ENCODE measurements at regions not wholly inside any gene's neighbourhood (a gene's known extent, or its start where the extent isn't known, plus 50 kb on each side); places are given as distances from the start of the nearest gene placed in this dataset.

- Mint-ChIP-seq H3K36me3 (no peaks in the 10 kb centered on the region), H3K4me1 (no peaks in the 10 kb centered on the region), H3K27ac (no peak overlapping the region), H3K27me3 (ENCODE audit: insufficient read depth, low read depth) (peaks cover under 1% of the 10 kb centered on the region), H3K4me3 (no peak overlapping the region), H3K9me3 (no peaks in the 10 kb centered on the region)
- no peak overlapping the region for H2AFZ ChIP-seq (replicated peaks)
- DNase-seq (ENCODE audit: low spot score): no peak
- H3F3A ChIP-seq (ENCODE audit: low read depth): no peaks in the 10 kb centered on the region
- no peak overlapping the region for H3K9ac ChIP-seq
- no peaks in the 10 kb centered on the region for H3K9me3 ChIP-seq (ENCODE audit: low read depth)
- TF ChIP-seq EZH2 (IDR thresholded peaks at IDR 0.05): no peak
- TF ChIP-seq EZH2phosphoT487 (IDR thresholded peaks at IDR 0.05): no peak
- TF ChIP-seq, protein P1, sequence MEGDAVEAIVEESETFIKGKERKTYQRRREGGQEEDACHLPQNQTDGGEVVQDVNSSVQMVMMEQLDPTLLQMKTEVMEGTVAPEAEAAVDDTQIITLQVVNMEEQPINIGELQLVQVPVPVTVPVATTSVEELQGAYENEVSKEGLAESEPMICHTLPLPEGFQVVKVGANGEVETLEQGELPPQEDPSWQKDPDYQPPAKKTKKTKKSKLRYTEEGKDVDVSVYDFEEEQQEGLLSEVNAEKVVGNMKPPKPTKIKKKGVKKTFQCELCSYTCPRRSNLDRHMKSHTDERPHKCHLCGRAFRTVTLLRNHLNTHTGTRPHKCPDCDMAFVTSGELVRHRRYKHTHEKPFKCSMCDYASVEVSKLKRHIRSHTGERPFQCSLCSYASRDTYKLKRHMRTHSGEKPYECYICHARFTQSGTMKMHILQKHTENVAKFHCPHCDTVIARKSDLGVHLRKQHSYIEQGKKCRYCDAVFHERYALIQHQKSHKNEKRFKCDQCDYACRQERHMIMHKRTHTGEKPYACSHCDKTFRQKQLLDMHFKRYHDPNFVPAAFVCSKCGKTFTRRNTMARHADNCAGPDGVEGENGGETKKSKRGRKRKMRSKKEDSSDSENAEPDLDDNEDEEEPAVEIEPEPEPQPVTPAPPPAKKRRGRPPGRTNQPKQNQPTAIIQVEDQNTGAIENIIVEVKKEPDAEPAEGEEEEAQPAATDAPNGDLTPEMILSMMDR (IDR thresholded peaks at IDR 0.05): no peak
- no peaks in the 10 kb centered on the region for H3K4me1 ChIP-seq
- H3K4me2 ChIP-seq: no peak overlapping the region
- no peaks in the 10 kb centered on the region for H4K20me1 ChIP-seq (ENCODE audit: low read depth)
- H3K27ac ChIP-seq: no peak overlapping the region
- no peaks in the 10 kb centered on the region for H3K36me3 ChIP-seq
- H3K4me3 ChIP-seq: no peak overlapping the region
- no peaks in the 10 kb centered on the region for H3K79me2 ChIP-seq (ENCODE audit: low read depth)
- H3K27me3 ChIP-seq: no peaks in the 10 kb centered on the region
Observed at GRCh38 chr18:41763361-41763760, 191.7 kb upstream of the PIK3C3 start.

- Mint-ChIP-seq H3K4me1 (no peaks in the 10 kb centered on the region), H3K9me3 (no peaks in the 10 kb centered on the region), H3K27ac (no peak overlapping the region), H3K27me3 (ENCODE audit: insufficient read depth, low read depth) (no peaks in the 10 kb centered on the region), H3K4me3 (no peak overlapping the region), H3K36me3 (no peaks in the 10 kb centered on the region)
- Histone ChIP-seq H3K27ac (no peak overlapping the region), H2AFZ (replicated peaks) (no peak overlapping the region), H3K4me2 (no peak overlapping the region), H3K27me3 (no peaks in the 10 kb centered on the region), H3K79me2 (ENCODE audit: low read depth) (no peaks in the 10 kb centered on the region), H3K9me3 (ENCODE audit: low read depth) (no peaks in the 10 kb centered on the region), H3F3A (ENCODE audit: low read depth) (no peaks in the 10 kb centered on the region), H3K9ac (no peak overlapping the region), H3K36me3 (no peaks in the 10 kb centered on the region), H3K4me1 (peaks cover 2% of the 10 kb centered on the region), H3K4me3 (no peak overlapping the region), H4K20me1 (ENCODE audit: low read depth) (no peaks in the 10 kb centered on the region)
- no peak for DNase-seq (ENCODE audit: low spot score)
- TF ChIP-seq EZH2phosphoT487 (IDR thresholded peaks at IDR 0.05) (no peak), EZH2 (IDR thresholded peaks at IDR 0.05) (no peak)
- TF ChIP-seq, protein P1 (IDR thresholded peaks at IDR 0.05): no peak
Observed at GRCh38 chr18:41761333-41762018, 193.6 kb upstream of the PIK3C3 start.

DNA sequence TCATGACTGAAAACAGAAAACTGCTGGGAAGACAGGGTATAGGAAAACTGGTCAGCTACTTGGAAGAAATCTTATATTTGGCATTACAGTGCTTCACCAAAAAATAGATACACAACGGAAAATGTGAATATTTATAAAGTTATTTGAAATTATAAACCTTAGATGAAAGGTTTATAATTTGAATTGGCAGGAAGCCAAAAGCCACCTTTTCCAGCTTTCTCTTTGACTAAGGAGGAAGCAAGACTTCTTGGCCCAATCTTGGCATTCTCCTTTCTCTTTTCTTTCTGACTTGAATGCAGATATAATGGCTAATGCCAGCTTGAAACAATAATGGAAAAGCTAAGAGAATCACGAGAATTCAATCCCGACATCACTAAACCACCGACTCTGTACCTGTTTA is 196.5 kb upstream of the PIK3C3 start:
- no peaks in the 10 kb centered on the region for H3K4me1 Mint-ChIP-seq
- H3K36me3 ChIP-seq: no peaks in the 10 kb centered on the region
- TF ChIP-seq EZH2 (IDR thresholded peaks at IDR 0.05) (no peak), EZH2phosphoT487 (IDR thresholded peaks at IDR 0.05) (no peak)
- H3K79me2 ChIP-seq (ENCODE audit: low read depth): no peaks in the 10 kb centered on the region
- no peaks in the 10 kb centered on the region for H3K9me3 ChIP-seq (ENCODE audit: low read depth)
- H3K27me3 Mint-ChIP-seq (ENCODE audit: insufficient read depth, low read depth): no peaks in the 10 kb centered on the region
- H3K36me3 Mint-ChIP-seq: no peaks in the 10 kb centered on the region
- no peak for DNase-seq (ENCODE audit: low spot score)
- H3K4me3 ChIP-seq: no peak overlapping the region
- H3K4me3 Mint-ChIP-seq: no peak overlapping the region
- no peak overlapping the region for H3K4me2 ChIP-seq
- no peaks in the 10 kb centered on the region for H3K9me3 Mint-ChIP-seq
- H3K27me3 ChIP-seq: no peaks in the 10 kb centered on the region
- H2AFZ ChIP-seq (replicated peaks): no peak overlapping the region
- no peak overlapping the region for H3K27ac Mint-ChIP-seq
- no peak overlapping the region for H3K9ac ChIP-seq
- H3F3A ChIP-seq (ENCODE audit: low read depth): no peaks in the 10 kb centered on the region
- no peaks in the 10 kb centered on the region for H4K20me1 ChIP-seq (ENCODE audit: low read depth)
- H3K4me1 ChIP-seq: peaks cover 8% of the 10 kb centered on the region
- no peak overlapping the region for H3K27ac ChIP-seq

GRCh38 chr18:41756141-41756540 is 198.9 kb upstream of the PIK3C3 start:
- H3K9me3 Mint-ChIP-seq: no peaks in the 10 kb centered on the region
- H2AFZ ChIP-seq (replicated peaks): peak overlapping the region; percentile 95
- no peaks in the 10 kb centered on the region for H3K36me3 ChIP-seq
- H3F3A ChIP-seq (ENCODE audit: low read depth): no peaks in the 10 kb centered on the region
- no peaks in the 10 kb centered on the region for H3K9me3 ChIP-seq (ENCODE audit: low read depth)
- H3K27me3 ChIP-seq: no peaks in the 10 kb centered on the region
- H3K4me2 ChIP-seq: peak overlapping the region; percentile 11
- H3K36me3 Mint-ChIP-seq: no peaks in the 10 kb centered on the region
- no peaks in the 10 kb centered on the region for H3K27me3 Mint-ChIP-seq (ENCODE audit: insufficient read depth, low read depth)
- no peaks in the 10 kb centered on the region for H3K4me1 Mint-ChIP-seq
- no peak overlapping the region for H3K4me3 Mint-ChIP-seq
- no peak overlapping the region for H3K4me3 ChIP-seq
- H3K9ac ChIP-seq: no peak overlapping the region
- TF ChIP-seq EZH2 (IDR thresholded peaks at IDR 0.05): no peak
- TF ChIP-seq, protein P1 (IDR thresholded peaks at IDR 0.05): no peak
- TF ChIP-seq EZH2phosphoT487 (IDR thresholded peaks at IDR 0.05): no peak
- H4K20me1 ChIP-seq (ENCODE audit: low read depth): no peaks in the 10 kb centered on the region
- H3K27ac Mint-ChIP-seq: no peak overlapping the region
- H3K4me1 ChIP-seq: peaks cover 8% of the 10 kb centered on the region
- no peak for DNase-seq (ENCODE audit: low spot score)
- no peaks in the 10 kb centered on the region for H3K79me2 ChIP-seq (ENCODE audit: low read depth)
- H3K27ac ChIP-seq: no peak overlapping the region
